ENCODE measurements at regions not wholly inside any gene's neighbourhood (a gene's known extent, or its start where the extent isn't known, plus 50 kb on each side); places are given as distances from the start of the nearest gene placed in this dataset.

GRCh38 chr16:66182592-66182991, 183.9 kb upstream of the CDH5 start:
- DNase-seq (no peak), ATAC-seq (ENCODE audit: low read depth) (peak; percentile 17; the same call in 1 of the 2 replicates)
- no CpG with 5 or more reads among the region's 4 CpGs for WGBS, 2 experiments (ENCODE audit: extremely low coverage in 2 of 2, insufficient read length in 1 of 2)
- Histone ChIP-seq H3K4me2 (ENCODE audit: low read depth, low read length) (no peak overlapping the region), H2BK5ac (ENCODE audit: low read depth, low read length, poor library complexity, severe bottlenecking) (no peak overlapping the region), H2AK5ac (ENCODE audit: low read depth, low read length) (peak overlapping the region; percentile 77), H3K23ac (ENCODE audit: low read depth, low read length) (no peak overlapping the region), H3K4ac (ENCODE audit: low read depth, low read length) (peak overlapping the region; percentile 50; the same call in 1 of the 2 replicates), H4K5ac (ENCODE audit: low read depth, low read length) (no peak overlapping the region; the same call in 1 of the 2 replicates), H3K9me1 (ENCODE audit: insufficient read depth, low read length) (no peaks in the 10 kb centered on the region), H3K36me3 (ENCODE audit: control insufficient read depth, insufficient read depth, low read length) (no peaks in the 10 kb centered on the region), H2AK9ac (replicated peaks; ENCODE audit: low read depth, low read length, poor library complexity) (no peak overlapping the region), H3K18ac (ENCODE audit: low read depth, low read length) (peak overlapping the region; percentile 0; the same call in 1 of the 2 replicates), H3K27ac (ENCODE audit: insufficient read depth, low read length) (no peak overlapping the region), H2BK20ac (ENCODE audit: low read depth, low read length) (no peak overlapping the region), H2AFZ (replicated peaks; ENCODE audit: low read length, poor library complexity) (no peak overlapping the region), H3K4me1 (ENCODE audit: control insufficient read depth, insufficient read depth, low read length) (no peaks in the 10 kb centered on the region; the same call in 1 of the 2 replicates), H3K9ac (ENCODE audit: low read depth, low read length) (no peak overlapping the region), H2BK120ac (ENCODE audit: low read depth, low read length) (peak overlapping the region; percentile 39; the same call in 1 of the 2 replicates), H3K9me3 (ENCODE audit: control insufficient read depth, insufficient read depth, low read length) (peaks cover 4% of the 10 kb centered on the region), H3K27me3 (ENCODE audit: control insufficient read depth, insufficient read depth, low read length) (peaks cover 3% of the 10 kb centered on the region; the same call in 1 of the 2 replicates), H4K20me1 (ENCODE audit: insufficient read depth, low read length) (no peaks in the 10 kb centered on the region), H4K8ac (ENCODE audit: low read depth in 2 of 2, low read length in 2 of 2) (no peak overlapping the region), H3K56ac (ENCODE audit: extremely low read depth, insufficient read depth, low read length) (no peak overlapping the region), H2BK15ac (ENCODE audit: low read depth, low read length) (peak overlapping the region; percentile 61; the same call in 1 of the 3 replicates), H4K91ac (ENCODE audit: insufficient read depth, low read depth, low read length) (peak overlapping the region; percentile 8; the same call in 1 of the 2 replicates), H3K79me1 (ENCODE audit: low read depth in 1 of 2, low read length in 2 of 2) (no peaks in the 10 kb centered on the region), H3K14ac (replicated peaks; ENCODE audit: low read depth, low read length) (peak overlapping the region; percentile 2; the same call in 1 of the 2 replicates), H3K4me3 (ENCODE audit: insufficient read depth, low read depth, low read length) (no peak overlapping the region)
- intact Hi-C loops (cut with micrococcal nuclease) (no loop called here), dilution Hi-C loops (cut with HindIII; ENCODE audit: low sequenced_read_pairs, unreplicated experiment) (no loop called here), in situ Hi-C loops (cut with MboI; ENCODE audit: low sequenced_read_pairs) (no loop called here)
- TF ChIP-seq CTCF (conservative IDR thresholded peaks at IDR 0.05; ENCODE audit: low read depth, low read length) (no peak), CHD1 (IDR thresholded peaks at IDR 0.05; ENCODE audit: low read depth, low read length) (no peak), POLR2A (IDR thresholded peaks at IDR 0.05; ENCODE audit: low read depth, low read length) (no peak), NFE2L2 (IDR thresholded peaks at IDR 0.05; ENCODE audit: low read depth, low read length) (no peak), MAZ (IDR thresholded peaks at IDR 0.05; ENCODE audit: borderline replicate concordance, low read depth, low read length) (no peak), CEBPB (IDR thresholded peaks at IDR 0.05; ENCODE audit: low read depth, low read length) (no peak), ELK1 (IDR thresholded peaks at IDR 0.05; ENCODE audit: borderline replicate concordance, low read depth, low read length) (no peak), RCOR1 (IDR thresholded peaks at IDR 0.05; ENCODE audit: insufficient replicate concordance, low read length) (no peak), BHLHE40 (IDR thresholded peaks at IDR 0.05; ENCODE audit: low read depth, low read length) (no peak), MXI1 (IDR thresholded peaks at IDR 0.05; ENCODE audit: borderline replicate concordance, low read depth, low read length) (no peak), MAFK (IDR thresholded peaks at IDR 0.05; ENCODE audit: low read depth, low read length) (no peak), FOS (IDR thresholded peaks at IDR 0.05; ENCODE audit: low read depth, low read length) (no peak), RFX5 (IDR thresholded peaks at IDR 0.05; ENCODE audit: low read depth, low read length) (no peak), RAD21 (IDR thresholded peaks at IDR 0.05; ENCODE audit: low read length) (no peak), SMC3 (IDR thresholded peaks at IDR 0.05; ENCODE audit: low read depth, low read length) (no peak), USF2 (IDR thresholded peaks at IDR 0.05; ENCODE audit: low read depth, low read length) (no peak)
- POLR2A ChIA-PET (ENCODE audit: unreplicated experiment), result no interaction called here
- CTCF ChIA-PET, result interaction anchor here (0.5 to 0.6 kb wide), 2 partner anchors 23 to 34 kb away, joined by 3 to 4 read pairs; no protein-coding TSS in a partner anchor
- no TSS peak for BruUV-seq (replicated peaks)
